MM.1S (cell line): ENCODE measurements at regions not wholly inside any gene's neighbourhood (a gene's known extent, or its start where the extent isn't known, plus 50 kb on each side); places are given as distances from the start of the nearest gene placed in this dataset.

Experiments used
- DNase-seq: peaks from one replicate; pipeline ENCODE4 v3.0.0-alpha.2; 2015
- H2AFZ ChIP-seq: fragments of 300-600 bp; sonication (generic); 2 replicates; pipeline ENCODE4 v1.6.0; 2016; ENCODE audit warnings: antibody characterized with exemption, low read length
- H3F3A ChIP-seq: fragments of 300-600 bp; sonication (generic); 2 replicates; pipeline ENCODE4 v1.6.1; 2016; ENCODE audit warnings: mild to moderate bottlenecking, antibody characterized with exemption, low read length, moderate library complexity, mixed read lengths; ENCODE audit not compliant: insufficient read depth
- H3K27ac ChIP-seq: fragments of 300-600 bp; sonication (generic); 2 replicates; pipeline ENCODE4 v1.5.1; 2016; ENCODE audit warnings: mild to moderate bottlenecking, low read length
- H3K27me3 ChIP-seq: fragments of 300-600 bp; sonication (generic); replicated peaks from 2 replicates; pipeline ENCODE4 v1.6.0; 2016; ENCODE audit warnings: low read length; ENCODE audit not compliant: insufficient read depth
- H3K36me3 ChIP-seq: fragments of 300-600 bp; sonication (generic); replicated peaks from 2 replicates; pipeline ENCODE4 v1.6.1; 2016; ENCODE audit warnings: mild to moderate bottlenecking, low read length, mixed read lengths; ENCODE audit not compliant: insufficient read depth
- H3K4me1 ChIP-seq: fragments of 300-600 bp; sonication (generic); 2 replicates; pipeline ENCODE4 v1.6.1; 2016; ENCODE audit warnings: low read length, mixed read lengths
- H3K4me2 ChIP-seq: fragments of 300-600 bp; sonication (generic); 2 replicates; pipeline ENCODE4 v1.6.0; 2016; ENCODE audit warnings: low read depth, low read length
- H3K4me3 ChIP-seq: fragments of 300-600 bp; sonication (generic); 2 replicates; pipeline ENCODE4 v1.5.1; 2016; ENCODE audit warnings: low read length, mixed read lengths
- H3K79me2 ChIP-seq: fragments of 300-600 bp; sonication (generic); 2 replicates; pipeline ENCODE4 v1.6.1; 2016; ENCODE audit warnings: mixed run types, low read length, mixed read lengths
- H3K9ac ChIP-seq: fragments of 300-600 bp; sonication (generic); 2 replicates; pipeline ENCODE4 v1.6.1; 2016; ENCODE audit warnings: low read length, mixed read lengths
- H3K9me2 ChIP-seq: fragments of 300-600 bp; sonication (generic); replicated peaks from 2 replicates; pipeline ENCODE4 v1.6.1; 2016; ENCODE audit warnings: mild to moderate bottlenecking, low read length, mixed read lengths; ENCODE audit not compliant: insufficient read depth
- H3K9me3 ChIP-seq: fragments of 300-600 bp; sonication (generic); replicated peaks from 2 replicates; pipeline ENCODE4 v1.6.1; 2016; ENCODE audit warnings: mild to moderate bottlenecking, low read length, mixed read lengths; ENCODE audit not compliant: insufficient read depth
- H4K20me1 ChIP-seq: fragments of 300-600 bp; sonication (generic); 2 replicates; pipeline ENCODE4 v1.6.1; 2016; ENCODE audit warnings: mild to moderate bottlenecking, low read length, moderate library complexity, mixed read lengths; ENCODE audit not compliant: insufficient read depth
- CTCF ChIP-seq: fragments of 300-600 bp; sonication (generic); IDR thresholded peaks from 2 replicates; pipeline ENCODE4 v1.5.1; 2016; ENCODE audit warnings: antibody characterized with exemption, low read length, mixed read lengths
- EZH2 ChIP-seq: fragments of 300-600 bp; sonication (generic); optimal IDR thresholded peaks from 2 replicates; pipeline ENCODE3; 2017; ENCODE audit warnings: low read depth, mild to moderate bottlenecking, antibody characterized with exemption, low read length, mixed read lengths
- EZH2phosphoT487 ChIP-seq: fragments of 300-600 bp; sonication (generic); IDR thresholded peaks from 2 replicates; pipeline ENCODE4 v1.6.1; 2018; ENCODE audit warnings: antibody characterized with exemption, low read length

GRCh38 chr5:171728686-171729085, 56.9 kb upstream of the SMIM23 start:
- H3K9ac ChIP-seq, result no peak overlapping the region
- no peaks in the 10 kb centered on the region for H3K9me2 ChIP-seq
- no peaks in the 10 kb centered on the region for H3K4me1 ChIP-seq
- no peaks in the 10 kb centered on the region for H3F3A ChIP-seq
- TF ChIP-seq EZH2phosphoT487 (no peak), EZH2 (no peak), CTCF (no peak)
- no peak overlapping the region for H2AFZ ChIP-seq
- no peaks in the 10 kb centered on the region for H4K20me1 ChIP-seq
- H3K79me2 ChIP-seq, result no peaks in the 10 kb centered on the region
- no peak overlapping the region for H3K4me2 ChIP-seq
- H3K27me3 ChIP-seq, result no peaks in the 10 kb centered on the region
- H3K9me3 ChIP-seq, result no peaks in the 10 kb centered on the region
- no peak overlapping the region for H3K4me3 ChIP-seq
- no peak overlapping the region for H3K27ac ChIP-seq
- DNase-seq, result no peak
- no peaks in the 10 kb centered on the region for H3K36me3 ChIP-seq
